ENCODE measurements at regions not wholly inside any gene's neighbourhood (a gene's known extent, or its start where the extent isn't known, plus 50 kb on each side); places are given as distances from the start of the nearest gene placed in this dataset.

DNA sequence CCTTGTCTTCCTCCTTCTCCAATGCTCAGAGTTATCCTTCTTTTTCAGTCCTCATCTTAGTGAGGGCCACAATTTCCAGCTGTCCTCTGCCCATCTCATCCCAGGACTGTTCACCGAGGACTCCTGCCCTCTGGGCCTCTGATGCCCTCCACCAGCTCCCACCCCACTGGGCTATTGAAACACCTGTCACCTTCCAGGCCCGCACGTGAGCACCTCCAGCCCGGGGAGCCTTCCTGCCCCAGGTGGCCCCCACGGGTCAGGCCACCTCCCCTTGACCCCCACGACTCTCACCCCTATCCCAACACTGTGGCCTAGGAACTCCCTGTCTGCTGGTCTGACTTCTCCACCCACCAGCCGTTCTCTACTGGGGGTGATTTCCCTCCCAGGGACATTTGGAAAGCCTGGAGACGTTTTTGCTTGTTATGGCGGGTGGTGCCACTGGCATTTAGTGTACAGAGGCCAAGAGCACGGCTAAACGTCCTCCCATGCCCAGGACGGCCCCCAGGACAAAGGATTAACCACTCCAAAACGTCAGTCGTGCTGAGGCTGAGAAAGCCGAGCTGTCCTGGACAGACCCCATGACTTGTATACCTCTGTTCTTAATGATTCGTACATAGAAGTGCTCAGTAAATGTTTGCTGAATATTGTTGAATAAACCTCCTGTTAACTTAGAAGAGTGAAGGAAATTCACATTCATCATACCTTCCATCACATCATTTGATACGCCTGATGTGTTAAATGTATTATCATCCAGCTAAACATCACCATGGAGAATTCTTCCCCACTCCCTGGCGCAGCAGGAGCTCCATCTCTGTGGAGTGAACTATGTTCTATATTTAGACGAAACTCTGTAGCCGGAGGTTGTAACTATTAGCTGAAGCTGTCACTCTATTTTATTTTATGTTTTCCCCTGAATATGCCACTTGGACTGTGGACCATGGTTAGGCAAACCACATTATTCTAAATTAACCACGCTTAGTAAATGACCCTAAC lies 270.1 kb upstream of the SHH start:
- DNase-seq, result no peak

GRCh38 chr7:156080596-156080995 lies 268.3 kb upstream of the SHH start:
- DNase-seq, result no peak

DNA sequence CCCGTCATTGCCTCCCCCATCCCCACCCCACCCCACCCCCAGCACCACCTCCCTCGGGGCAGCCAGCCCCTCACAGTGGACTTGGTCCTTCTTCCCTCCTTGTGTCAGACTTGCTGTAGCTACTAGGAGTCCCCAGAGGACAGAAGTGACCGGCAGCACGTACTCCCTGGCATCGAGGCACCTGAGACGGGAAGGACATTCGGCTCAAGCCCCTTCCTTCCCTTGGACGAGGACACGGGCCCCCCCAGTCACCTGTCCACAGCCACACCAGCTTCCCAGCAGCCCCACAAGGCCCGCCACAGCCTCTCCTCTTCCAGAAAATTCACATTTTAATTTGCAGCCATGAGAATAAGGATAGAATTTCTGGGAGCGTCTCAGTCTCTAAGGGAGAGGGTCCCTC lies 267.8 kb upstream of the SHH start:
- DNase-seq, result no peak

GRCh38 chr7:156079156-156079555 lies 266.9 kb upstream of the SHH start:
- no peak for DNase-seq

DNA sequence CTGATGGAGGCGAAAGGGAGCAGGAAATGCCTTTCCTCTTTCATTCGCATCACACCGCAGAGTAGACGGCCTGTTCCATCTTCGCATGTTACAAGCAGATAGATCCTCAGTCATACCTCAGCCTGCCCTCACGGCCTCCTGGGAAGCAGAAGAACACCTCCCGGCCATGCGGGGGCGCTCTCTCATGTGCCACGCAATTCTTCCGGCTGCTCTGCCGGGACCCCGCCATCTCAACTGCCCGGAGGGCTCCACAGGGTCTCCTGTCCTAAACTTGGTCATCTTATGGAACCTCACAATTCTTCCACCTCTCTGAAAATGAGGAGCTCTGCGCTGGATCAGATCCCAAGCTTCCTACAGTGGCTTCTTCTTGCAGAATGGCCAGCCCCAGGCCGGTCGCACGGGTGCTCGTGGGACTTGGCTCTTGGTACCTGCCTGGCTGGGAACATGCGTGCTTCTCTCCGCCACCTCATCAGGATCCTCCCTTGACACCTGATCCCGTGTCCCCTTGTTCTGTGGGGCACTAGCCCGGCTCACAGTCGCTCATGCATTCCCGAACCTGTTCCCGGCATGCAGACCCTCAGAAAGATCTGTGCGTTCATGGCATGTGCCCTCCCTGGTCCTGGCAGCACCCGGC lies 262.8 kb upstream of the SHH start:
- no peak for DNase-seq

GRCh38 chr7:156074084-156074483 lies 261.8 kb upstream of the SHH start:
- DNase-seq, result no peak

DNA sequence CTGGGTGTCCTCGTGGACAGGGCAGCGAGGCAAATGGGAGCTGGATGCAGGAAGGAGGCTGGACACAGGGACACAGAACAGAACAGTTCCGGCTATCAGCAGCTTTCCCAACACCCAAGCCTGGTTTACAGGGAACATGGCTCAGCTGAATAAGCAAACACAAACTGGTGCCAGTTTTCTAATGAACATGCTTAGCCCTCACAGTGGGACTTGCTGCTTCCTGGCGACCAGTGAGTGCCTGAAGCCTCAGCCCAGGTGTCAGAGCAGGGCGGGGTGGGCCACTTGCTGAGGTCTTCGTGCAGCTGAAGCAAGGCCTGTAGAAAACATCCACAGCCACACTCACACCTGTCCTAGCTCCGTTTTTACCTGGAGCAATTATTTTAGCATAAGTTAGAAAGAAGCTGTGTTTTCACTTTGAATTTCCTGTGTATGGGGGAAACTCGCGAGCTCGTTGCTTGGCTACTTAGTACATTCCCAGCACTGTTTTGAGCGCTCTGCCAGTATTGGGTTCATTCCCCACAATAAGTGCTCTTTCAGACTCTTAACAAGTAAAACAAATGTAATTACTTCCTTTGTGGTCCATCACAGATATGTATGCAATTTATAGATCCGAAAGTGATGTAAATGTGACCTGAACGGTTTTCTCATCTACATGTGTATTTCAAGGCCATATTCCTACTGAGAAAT lies 261.2 kb upstream of the SHH start:
- DNase-seq, result no peak

DNA sequence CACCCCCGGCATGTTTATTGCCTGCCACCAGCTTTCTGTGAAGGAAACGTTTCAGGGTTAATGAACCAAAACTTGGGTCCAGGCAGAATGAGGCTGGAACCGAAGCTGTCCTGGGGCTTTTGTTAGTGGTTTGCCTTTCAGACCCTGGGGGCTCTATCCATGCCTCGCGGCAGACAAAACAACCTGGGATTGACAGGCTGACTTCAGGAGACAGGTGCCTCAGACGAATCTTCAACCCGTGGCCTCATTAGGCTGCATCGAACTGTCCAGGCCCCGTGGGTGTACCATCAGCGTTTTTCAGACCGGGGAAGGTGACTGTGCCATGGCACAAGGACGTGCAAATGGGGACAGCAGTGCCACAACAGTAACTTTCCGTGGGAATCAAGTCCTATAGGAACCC lies 259.3 kb upstream of the SHH start:
- no peak for DNase-seq

DNA sequence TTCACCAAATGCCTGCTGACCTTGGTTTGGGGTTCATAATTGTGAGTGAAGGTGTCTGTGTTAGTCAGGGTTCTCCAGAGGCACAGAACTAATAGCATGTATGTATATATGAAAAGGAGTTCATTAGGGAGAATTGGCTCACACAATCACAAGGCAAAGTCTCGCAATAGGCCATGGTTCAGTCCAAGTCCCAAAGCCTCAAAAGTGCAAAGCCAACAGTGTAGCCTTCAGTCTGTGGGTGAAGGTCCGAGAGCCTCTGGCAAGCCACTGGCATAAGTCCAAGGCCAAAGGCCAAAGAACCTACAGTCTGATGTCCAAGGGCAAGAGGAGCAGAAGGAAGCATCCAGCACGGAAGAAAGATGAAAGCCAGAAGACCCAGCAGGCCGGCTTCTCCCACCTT lies 257.6 kb upstream of the SHH start:
- DNase-seq, result no peak

DNA sequence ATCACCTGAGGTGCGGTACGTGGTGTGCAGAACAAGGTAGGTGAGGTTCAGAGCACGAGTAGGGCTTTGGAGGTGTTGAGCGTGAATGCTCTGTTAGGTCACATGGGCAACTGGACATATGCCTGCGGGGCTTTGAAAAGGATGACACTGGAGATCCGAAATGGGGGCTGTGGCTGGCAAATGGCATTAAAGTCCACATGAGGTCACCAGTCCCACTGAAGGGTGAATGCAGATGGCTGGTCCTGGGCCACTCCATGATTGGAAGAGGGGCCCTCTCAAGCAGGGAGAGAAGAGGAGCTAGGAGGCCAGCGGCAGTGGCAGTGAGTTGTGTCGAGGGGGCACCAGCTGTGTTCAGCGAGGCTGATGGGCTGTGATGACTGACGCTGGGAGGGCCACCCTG lies 254.9 kb upstream of the SHH start:
- no peak for DNase-seq

DNA sequence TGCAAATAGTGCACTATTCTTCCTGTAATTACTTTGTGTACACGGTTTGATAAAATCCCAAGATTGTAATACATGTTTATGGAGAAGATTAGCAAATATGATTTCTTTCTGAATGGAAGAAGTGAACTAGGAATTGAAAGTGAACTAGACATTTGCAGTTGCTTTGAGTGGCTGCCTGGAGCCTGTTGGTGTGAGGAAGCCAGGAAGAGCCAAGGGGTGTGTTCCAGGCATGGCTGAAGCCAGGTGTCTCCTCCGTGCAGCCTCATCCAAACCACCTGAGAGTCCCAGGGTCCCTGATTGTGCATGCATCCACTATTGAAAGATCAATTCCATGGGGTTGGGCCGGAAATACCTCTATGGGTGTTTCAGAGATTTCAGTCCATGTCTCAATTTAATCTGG lies 253.1 kb upstream of the SHH start:
- no peak for DNase-seq

- DNase-seq, result no peak
These were observed 252.7 kb upstream of the SHH start for GRCh38 chr7:156064971-156065386.

- no peak for DNase-seq
These were observed 251.1 kb upstream of the SHH start for GRCh38 chr7:156063241-156063810.

DNA sequence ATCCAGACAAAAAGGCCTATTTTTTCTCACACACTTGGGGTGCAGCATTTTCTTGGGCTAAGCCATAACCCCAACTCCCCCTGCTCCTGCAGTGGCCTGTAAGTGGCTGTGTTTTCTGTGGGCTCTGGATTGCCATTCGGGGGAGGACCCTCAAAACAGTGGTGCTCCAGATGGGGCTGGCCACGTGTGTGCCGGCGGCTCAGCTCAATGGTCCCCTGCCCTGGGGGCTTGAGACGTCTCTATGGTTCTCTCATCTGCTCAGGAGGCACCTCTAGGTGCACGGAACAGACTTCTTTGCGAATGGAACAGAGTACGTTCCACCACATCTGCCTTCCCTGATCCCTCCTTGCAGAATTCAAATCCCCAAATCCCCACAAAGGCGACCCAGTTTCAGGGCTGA lies 250.0 kb upstream of the SHH start:
- no peak for DNase-seq

- DNase-seq, result no peak
These were observed 249.5 kb upstream of the SHH start for GRCh38 chr7:156061689-156062255.

DNA sequence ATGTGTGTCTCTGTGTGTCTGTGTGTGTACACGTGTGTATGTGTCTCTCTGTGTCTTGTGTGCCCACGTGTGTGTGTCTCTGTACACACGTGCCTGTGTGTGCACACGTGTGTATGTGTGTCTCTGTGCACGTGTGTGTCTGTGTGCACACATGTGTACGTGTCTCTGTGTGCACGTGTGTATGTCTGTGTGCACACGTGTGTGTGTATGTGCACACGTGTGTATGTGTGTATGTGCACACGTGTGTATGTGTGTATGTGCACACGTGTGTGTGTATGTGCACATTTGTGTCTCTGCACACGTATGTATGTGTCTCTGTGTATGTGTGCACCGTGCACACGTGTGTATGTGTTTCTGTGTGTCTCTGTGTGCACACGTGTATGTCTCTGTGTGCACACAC lies 248.7 kb upstream of the SHH start:
- no peak for DNase-seq

DNA sequence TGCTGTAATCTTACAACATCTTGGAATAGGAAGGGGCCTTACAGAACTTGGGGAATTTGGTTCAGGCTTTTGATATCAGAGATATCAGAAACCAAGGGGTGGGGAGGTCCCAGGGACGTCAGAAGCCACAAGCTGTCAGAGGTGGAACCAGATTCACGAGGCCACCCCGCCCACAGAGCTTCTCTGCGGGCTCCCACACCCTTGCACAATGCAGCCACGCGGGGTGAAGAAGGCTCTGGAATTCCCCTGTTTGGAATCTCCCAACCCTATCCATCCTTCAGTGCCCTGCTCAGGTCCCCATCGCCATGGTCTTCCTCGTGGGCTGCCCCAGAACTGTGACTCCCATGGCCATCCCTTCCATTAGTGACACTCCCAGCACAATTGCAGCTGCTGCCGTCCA lies 247.1 kb upstream of the SHH start:
- DNase-seq, result no peak

DNA sequence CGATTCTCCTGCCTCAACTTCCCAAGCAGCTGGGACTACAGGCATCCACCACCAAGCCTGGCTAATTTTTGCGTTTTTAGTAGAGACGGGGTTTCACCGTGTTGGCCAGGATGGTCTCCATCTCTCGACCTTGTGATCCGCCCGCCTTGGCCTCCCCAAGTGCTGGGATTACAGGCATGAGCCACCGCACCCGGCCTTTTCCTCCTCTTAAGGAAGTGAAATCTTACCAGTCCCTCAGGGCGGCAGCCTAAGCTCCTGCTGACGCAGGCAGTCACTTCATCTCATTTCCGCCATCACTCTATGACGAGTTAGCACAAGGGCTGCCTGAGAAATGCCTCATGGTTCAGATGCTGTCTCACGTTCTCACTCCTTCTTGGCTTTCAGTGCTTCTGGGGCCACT lies 246.0 kb upstream of the SHH start:
- DNase-seq, result no peak

GRCh38 chr7:156056534-156056933 lies 244.3 kb upstream of the SHH start:
- DNase-seq, result no peak

DNA sequence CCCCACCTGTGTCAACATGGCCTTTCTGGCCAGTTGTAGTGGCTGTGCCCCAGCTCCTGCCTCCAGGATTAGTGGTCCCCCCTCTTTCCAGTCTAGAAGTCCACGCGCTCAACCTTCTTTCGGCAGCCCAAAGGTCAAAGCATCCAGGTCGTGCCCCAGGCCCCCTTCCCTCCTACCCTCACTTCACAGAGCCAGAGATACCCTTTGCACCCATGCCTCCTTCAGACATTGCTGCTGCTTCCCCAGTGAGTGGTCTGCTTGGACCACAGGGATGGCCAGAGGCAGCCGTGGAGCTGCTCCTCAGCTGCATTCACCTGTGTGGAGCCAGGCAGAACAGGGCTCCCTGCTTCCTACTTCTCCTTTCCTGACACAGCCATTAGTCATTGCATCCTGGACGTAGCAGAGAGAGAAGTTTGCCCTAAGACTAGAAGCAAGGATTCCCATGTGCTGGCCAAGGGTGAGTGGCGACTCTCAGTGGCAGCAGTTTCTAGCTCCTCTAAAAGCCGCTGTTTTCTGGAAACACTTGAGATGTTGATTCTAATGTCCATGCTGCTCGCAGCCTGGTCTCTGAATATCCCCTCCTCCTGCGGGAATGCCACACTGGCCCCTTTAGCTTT lies 243.1 kb upstream of the SHH start:
- no peak for DNase-seq

- DNase-seq, result no peak
These were observed 239.6 kb upstream of the SHH start for GRCh38 chr7:156051884-156052283.
